Calu3 (cell line): ENCODE measurements at regions not wholly inside any gene's neighbourhood (a gene's known extent, or its start where the extent isn't known, plus 50 kb on each side); places are given as distances from the start of the nearest gene placed in this dataset.

Experiments used
- BruUV-seq: library from RNA; stranded (reverse); fragments of 400-500 nt; replicated peaks from 2 replicates; lab custom pipeline; 2021; lab: Mats Ljungman, UMichigan
- CTCF ChIA-PET: fragments of 300-600 bp; sonication (Branson Sonifier 250); formaldehyde crosslinking; loops from one replicate; lab custom pipeline; 2022; ENCODE audit warnings: antibody characterized with exemption; lab: Charles Lee
- DNase-seq: peaks from one replicate; pipeline ENCODE4 v3.0.0; 2022
- H3K27ac Mint-ChIP-seq: one replicate; pipeline ENCODE4 v1.8.0; 2022; ENCODE audit warnings: mixed read lengths; ENCODE audit not compliant: unreplicated experiment
- H3K27me3 Mint-ChIP-seq: one replicate; pipeline ENCODE4 v1.8.0; 2022; ENCODE audit warnings: mixed read lengths; ENCODE audit not compliant: unreplicated experiment
- H3K36me3 Mint-ChIP-seq: one replicate; pipeline ENCODE4 v1.8.0; 2022; ENCODE audit warnings: mild to moderate bottlenecking, moderate library complexity, mixed read lengths; ENCODE audit not compliant: insufficient read depth, unreplicated experiment
- H3K4me1 Mint-ChIP-seq: one replicate; pipeline ENCODE4 v1.8.0; 2022; ENCODE audit warnings: mild to moderate bottlenecking, low read depth, mixed read lengths; ENCODE audit not compliant: unreplicated experiment
- H3K4me3 Mint-ChIP-seq: one replicate; pipeline ENCODE4 v1.8.0; 2022; ENCODE audit warnings: mild to moderate bottlenecking, low read depth, moderate library complexity, mixed read lengths; ENCODE audit not compliant: unreplicated experiment
- H3K9me3 Mint-ChIP-seq: one replicate; pipeline ENCODE4 v1.8.0; 2022; ENCODE audit warnings: low read depth, mixed read lengths; ENCODE audit not compliant: unreplicated experiment
- CTCF ChIP-seq: fragments of 200-600 bp; IDR thresholded peaks from one replicate; pipeline ENCODE4 v1.8.0; 2022; ENCODE audit warnings: antibody characterized with exemption; ENCODE audit not compliant: unreplicated experiment
- intact Hi-C: fragments of 100-400 bp; cut with micrococcal nuclease; formaldehyde crosslinking; loops from one replicate; pipeline ENCODE4 v1.10.0; 2022; ENCODE audit not compliant: unreplicated experiment

GRCh38 chr16:59164461-59164860 is 430.3 kb upstream of the GOT2 start:
- BruUV-seq = no TSS peak
- no peak for DNase-seq
- Mint-ChIP-seq H3K9me3 (no peaks in the 10 kb centered on the region), H3K27ac (no peak overlapping the region), H3K36me3 (no peaks in the 10 kb centered on the region), H3K27me3 (no peaks in the 10 kb centered on the region), H3K4me3 (no peak overlapping the region), H3K4me1 (no peaks in the 10 kb centered on the region)
- no peak for TF ChIP-seq CTCF
- CTCF ChIA-PET = no interaction called here
- intact Hi-C loops = no loop called here

GRCh38 chr16:59163371-59164055 is 429.4 kb upstream of the GOT2 start:
- H3K27me3 Mint-ChIP-seq = no peaks in the 10 kb centered on the region
- H3K4me1 Mint-ChIP-seq = no peaks in the 10 kb centered on the region
- no peak for TF ChIP-seq CTCF
- no TSS peak for BruUV-seq
- CTCF ChIA-PET = interaction anchor here (0.6 kb wide), 1 partner anchor 22 kb away, joined by 6 read pairs; no protein-coding TSS in a partner anchor
- H3K9me3 Mint-ChIP-seq = no peaks in the 10 kb centered on the region
- intact Hi-C loops = no loop called here
- H3K27ac Mint-ChIP-seq = no peak overlapping the region
- H3K36me3 Mint-ChIP-seq = no peaks in the 10 kb centered on the region
- no peak overlapping the region for H3K4me3 Mint-ChIP-seq
- no peak for DNase-seq

GRCh38 chr16:59161679-59162078 is 427.6 kb upstream of the GOT2 start:
- Mint-ChIP-seq H3K4me1 (no peaks in the 10 kb centered on the region), H3K27ac (no peak overlapping the region), H3K36me3 (no peaks in the 10 kb centered on the region), H3K27me3 (no peaks in the 10 kb centered on the region), H3K9me3 (no peaks in the 10 kb centered on the region), H3K4me3 (no peak overlapping the region)
- intact Hi-C loops = no loop called here
- no peak for DNase-seq
- CTCF ChIA-PET = no interaction called here
- no TSS peak for BruUV-seq
- no peak for TF ChIP-seq CTCF

- no peaks in the 10 kb centered on the region for H3K27me3 Mint-ChIP-seq
Observed at GRCh38 chr16:59154295-59154694, 420.2 kb upstream of the GOT2 start.

More at GRCh38 chr16:59154295-59154694, 420.2 kb upstream of the GOT2 start:
- TF ChIP-seq CTCF = no peak
- peaks cover 7% of the 10 kb centered on the region for H3K9me3 Mint-ChIP-seq
- no peaks in the 10 kb centered on the region for H3K36me3 Mint-ChIP-seq
- intact Hi-C loops = no loop called here
- H3K27ac Mint-ChIP-seq = no peak overlapping the region
- BruUV-seq = no TSS peak
- no peaks in the 10 kb centered on the region for H3K4me1 Mint-ChIP-seq
- CTCF ChIA-PET = no interaction called here
- DNase-seq = no peak
- no peak overlapping the region for H3K4me3 Mint-ChIP-seq
